ENCODE measurements at regions not wholly inside any gene's neighbourhood (a gene's known extent, or its start where the extent isn't known, plus 50 kb on each side); places are given as distances from the start of the nearest gene placed in this dataset.
A peak's percentile ranks its signal among the peaks of the same experiment; 100 is the strongest.

DNA sequence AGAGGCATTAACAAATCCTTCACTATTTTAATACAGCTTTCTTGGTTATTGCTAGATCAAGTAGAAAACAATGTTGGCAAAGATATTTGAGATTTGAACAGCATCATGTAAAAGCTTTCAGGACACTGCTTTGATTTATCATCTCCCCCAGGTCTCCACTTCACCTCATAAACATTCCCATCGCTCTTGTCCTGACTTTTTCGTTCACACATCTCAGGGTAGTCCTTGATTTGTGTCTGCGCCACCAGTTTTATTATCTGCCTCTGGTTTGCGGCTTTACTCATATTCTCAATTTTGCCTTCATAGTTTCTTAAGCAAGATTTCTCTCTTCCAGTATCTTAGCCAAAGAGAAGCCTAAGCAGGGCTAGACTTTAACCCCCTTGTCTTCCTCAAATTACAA, 63.5 kb upstream of the ROR1 start:
- no peak overlapping the region for H3K4me3 ChIP-seq (ENCODE audit: low read depth, low read length)
- DNase-seq (ENCODE audit: low read depth), result no peak

DNA sequence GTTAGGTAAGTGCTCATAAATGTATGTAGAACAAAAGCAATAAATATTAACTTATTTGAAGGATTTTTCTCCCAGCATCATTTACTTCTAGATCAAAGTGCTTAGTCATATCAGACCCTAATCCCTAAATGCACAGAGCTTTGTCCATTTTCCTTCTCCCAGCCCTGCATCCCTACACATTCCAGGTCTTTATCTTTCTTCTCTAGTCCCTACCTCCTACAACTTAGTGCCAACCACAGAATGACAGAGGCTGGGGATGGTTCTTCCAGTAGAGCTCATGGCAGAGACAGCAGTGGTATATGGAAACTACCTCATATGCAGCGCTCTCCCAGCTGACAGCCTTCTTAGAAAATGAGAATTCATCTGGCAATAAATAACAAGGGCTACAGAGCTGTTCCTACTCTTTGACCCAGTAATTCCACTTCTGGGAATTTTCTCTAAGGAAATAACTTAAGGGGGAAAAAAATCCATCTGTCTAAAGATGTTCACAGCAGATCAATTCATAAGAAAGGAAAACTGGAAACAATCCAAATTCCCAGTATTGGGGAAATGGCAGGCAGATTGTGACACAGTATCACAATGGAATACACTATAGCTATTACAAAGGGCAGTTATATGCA, 62.9 kb upstream of the ROR1 start:
- no peak for DNase-seq (ENCODE audit: low read depth)
- H3K4me3 ChIP-seq (ENCODE audit: low read depth, low read length), result no peak overlapping the region

DNA sequence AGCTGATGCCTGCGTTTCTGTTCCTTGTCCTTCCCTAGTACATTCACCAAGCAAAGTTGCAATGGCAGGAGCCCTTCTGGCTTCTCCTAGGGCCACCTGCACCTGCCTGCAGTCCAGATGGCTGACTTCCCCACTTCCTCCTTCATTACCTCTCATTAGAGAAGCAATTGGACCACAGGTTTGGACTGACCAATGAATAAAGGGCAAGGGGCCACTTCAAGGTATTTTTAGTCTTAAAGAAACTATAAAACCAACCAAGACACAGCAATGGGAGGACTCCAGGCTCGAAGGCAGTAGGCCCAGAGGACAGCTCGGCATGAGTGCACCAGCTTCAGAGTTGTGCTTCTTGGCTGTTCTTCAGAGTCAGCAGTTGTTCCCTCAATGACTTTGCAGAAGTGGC, 60.8 kb upstream of the ROR1 start:
- no peak for DNase-seq (ENCODE audit: low read depth)
- no peak overlapping the region for H3K4me3 ChIP-seq (ENCODE audit: low read depth, low read length)

DNA sequence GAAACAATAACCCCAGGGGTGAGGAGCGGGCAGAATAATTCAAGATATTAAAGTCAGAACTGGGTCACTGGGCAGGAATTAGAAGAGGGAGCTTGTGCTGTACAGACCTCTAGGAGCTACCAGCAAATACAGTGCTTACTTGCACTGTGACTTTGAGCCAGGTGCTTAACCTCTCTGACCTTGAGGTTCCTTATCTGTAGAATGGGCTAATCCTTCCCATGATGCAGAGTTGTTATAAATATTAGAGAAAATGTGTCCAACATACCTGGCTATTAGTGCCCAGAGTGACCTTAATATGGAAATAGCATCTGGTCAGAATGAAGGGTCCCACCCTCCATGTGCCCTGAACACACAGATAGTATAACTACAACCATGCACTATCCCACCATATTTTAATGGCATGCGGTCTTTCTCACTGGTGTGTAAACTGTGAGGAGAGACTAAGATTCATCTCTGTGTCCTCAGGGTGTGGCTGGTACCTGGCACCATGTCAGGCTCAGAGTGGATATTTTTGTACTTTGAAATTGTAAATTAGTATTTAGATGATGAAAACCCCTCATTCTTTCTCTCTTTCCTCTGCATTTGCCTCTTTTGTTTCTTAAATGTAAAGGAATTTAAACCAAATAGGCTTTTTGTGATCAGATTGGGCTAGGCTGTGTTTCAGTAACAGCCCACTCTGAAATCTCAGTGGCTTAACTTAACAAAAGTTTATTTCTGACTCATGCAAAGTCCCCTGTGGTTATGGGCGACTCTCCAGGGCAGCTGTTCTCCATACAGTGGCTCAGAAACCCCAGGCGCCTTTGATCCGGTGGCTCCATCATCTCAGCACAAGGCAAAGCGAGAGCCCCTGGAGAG, 60.0 kb upstream of the ROR1 start:
- peak; percentile 55 for DNase-seq (ENCODE audit: low read depth)
- no peak overlapping the region for H3K4me3 ChIP-seq (ENCODE audit: low read depth, low read length)

DNA sequence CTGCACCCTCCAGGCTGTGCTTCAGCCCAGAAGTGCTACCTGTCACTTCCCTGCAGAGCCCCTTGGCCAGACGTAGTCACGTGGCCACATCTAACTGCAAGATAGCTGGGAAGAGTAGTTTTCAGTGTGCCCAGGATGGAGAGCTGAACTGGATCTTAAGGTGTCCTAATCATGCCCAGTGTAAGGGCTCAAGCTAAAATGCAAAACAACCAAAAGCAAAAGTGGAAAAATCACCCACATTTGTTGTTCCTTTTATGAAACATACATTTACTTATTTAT, 59.4 kb upstream of the ROR1 start:
- DNase-seq (ENCODE audit: low read depth), result no peak
- H3K4me3 ChIP-seq (ENCODE audit: low read depth, low read length), result no peak overlapping the region

DNA sequence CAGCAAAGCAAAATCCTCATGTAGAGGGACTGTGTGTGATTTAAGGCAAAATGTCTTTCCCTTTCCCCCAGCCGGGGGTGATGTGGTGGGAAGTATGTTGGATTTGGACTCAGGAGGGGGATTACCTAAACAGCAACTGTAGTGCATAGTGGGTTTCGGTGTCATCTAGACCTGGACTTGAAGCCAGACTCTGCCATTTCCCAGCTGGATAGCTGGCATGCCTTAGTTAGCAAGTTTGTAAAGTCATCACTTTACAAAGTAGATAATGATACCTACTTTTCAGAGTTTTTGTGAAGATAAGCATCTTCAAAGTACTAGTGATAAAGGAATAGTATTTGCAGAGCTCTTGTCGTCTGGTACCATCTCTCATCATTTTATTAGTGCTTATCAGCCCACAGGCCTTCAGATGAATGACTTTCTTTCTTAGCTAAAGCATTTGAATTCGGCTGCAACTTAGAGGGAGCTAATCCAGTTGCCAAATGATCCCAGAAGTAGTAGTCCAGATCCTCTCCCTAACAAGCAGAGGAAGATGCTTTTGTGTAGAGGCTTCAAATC, 56.2 kb upstream of the ROR1 start:
- no peak overlapping the region for H3K4me3 ChIP-seq (ENCODE audit: low read depth, low read length)
- DNase-seq (ENCODE audit: low read depth), result no peak

DNA sequence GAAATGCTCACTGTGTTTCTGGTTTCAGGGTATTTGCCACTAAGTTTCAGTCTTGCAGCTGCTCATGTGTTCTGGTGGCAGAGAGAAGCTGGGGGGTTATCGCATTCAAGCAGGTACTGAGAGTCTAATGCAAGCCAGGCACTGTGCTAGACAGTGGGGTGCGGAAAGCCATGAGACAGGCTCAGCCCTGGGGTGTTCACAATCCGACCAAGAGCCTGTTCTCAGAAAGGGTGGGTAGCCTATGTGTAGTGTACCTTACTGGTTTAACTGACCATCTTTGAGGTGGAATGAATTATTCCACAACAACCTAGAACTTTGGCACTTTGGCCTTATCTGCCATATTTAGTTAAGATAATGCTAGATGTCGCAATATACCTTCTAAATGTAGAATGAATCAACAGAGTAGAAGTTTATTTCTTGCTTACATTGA, 55.3 kb upstream of the ROR1 start:
- no peak for DNase-seq (ENCODE audit: low read depth)
- H3K4me3 ChIP-seq (ENCODE audit: low read depth, low read length), result no peak overlapping the region

DNA sequence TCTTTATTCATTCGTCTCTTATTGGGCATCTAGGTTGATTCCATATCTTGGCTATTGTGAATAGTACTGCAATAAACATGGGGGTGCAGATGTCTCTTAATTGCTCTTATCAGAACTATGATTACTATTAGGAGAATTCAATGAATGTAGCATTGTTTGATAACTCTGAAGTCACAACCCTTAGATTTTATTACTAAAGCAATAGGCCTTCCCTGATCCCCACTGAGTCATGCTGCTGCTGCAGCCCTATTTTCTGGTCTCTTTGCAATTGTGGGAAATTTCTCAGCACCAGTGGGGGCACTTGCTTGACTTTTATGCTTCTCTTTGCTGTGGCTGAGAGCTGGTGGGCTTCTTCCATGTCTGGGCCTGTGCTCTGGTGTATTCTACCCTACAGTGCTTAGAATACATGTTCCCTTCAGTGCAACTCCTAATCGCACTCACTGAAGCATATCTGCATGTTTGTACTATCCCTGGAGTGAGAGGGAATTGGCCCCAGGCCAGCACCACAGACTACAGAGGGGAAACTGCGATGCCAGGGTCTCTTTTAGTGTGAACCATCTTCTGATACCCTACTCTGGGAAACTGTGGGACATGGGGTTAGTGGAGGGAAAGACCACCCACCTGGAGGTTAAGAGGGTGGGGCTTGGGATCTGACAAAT, 52.2 kb upstream of the ROR1 start:
- DNase-seq (ENCODE audit: low read depth), result no peak
- H3K4me3 ChIP-seq (ENCODE audit: low read depth, low read length), result no peak overlapping the region

DNA sequence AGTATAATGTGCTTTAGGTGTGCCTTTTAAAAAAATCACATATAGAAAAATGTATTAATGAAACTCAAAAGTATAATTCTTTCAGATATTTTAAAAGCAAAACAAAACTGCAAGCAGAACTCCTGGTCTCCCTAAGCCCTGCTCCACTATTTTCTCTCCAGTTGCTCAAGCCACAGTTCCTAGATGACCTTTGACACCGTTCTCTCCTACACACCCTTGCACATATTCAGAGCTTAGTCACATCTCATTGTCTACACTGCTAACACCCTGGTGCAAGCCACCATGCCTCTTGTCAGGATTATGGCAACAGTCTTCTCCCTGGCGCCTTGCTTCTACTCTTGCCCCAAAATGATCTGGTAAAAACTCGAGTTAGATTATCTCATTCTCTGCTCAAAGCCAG, 50.2 kb upstream of the ROR1 start:
- no peak overlapping the region for H3K4me3 ChIP-seq (ENCODE audit: low read depth, low read length)
- DNase-seq (ENCODE audit: low read depth), result no peak

Measured in skeletal muscle cell (primary cell).